MG63 (cell line): ENCODE measurements at regions not wholly inside any gene's neighbourhood (a gene's known extent, or its start where the extent isn't known, plus 50 kb on each side); places are given as distances from the start of the nearest gene placed in this dataset.

Experiments
- DNase-seq: peaks from one replicate; pipeline ENCODE4 v3.0.0-alpha.2; 2020
- H3K27me3 ChIP-seq: fragments of 250-450 bp; sonication (Bioruptor Pico); 2 replicates; pipeline ENCODE4 v1.5.1; 2020; ENCODE audit warnings: mild to moderate bottlenecking, moderate library complexity
- H3K36me3 ChIP-seq: fragments of 250-450 bp; sonication (Bioruptor Pico); 2 replicates; pipeline ENCODE4 v1.5.1; 2020; ENCODE audit warnings: mild to moderate bottlenecking, moderate library complexity
- H3K4me3 ChIP-seq: fragments of 250-450 bp; sonication (Bioruptor Pico); 2 replicates; pipeline ENCODE4 v1.5.1; 2020; ENCODE audit warnings: mild to moderate bottlenecking, moderate library complexity
- H3K9me3 ChIP-seq: fragments of 250-450 bp; sonication (Bioruptor Pico); 2 replicates; pipeline ENCODE4 v1.5.1; 2020; ENCODE audit warnings: mild to moderate bottlenecking, moderate library complexity

- Histone ChIP-seq H3K4me3 (no peak overlapping the region), H3K27me3 (peaks cover 2% of the 10 kb centered on the region; the same call in 1 of the 2 replicates), H3K36me3 (no peaks in the 10 kb centered on the region), H3K9me3 (no peaks in the 10 kb centered on the region)
- no peak for DNase-seq
These were observed 297.9 kb upstream of the SIX2 start for GRCh38 chr2:45307147-45307546.

- peaks cover 2% of the 10 kb centered on the region; the same call in 1 of the 2 replicates for H3K27me3 ChIP-seq
- no peaks in the 10 kb centered on the region for H3K36me3 ChIP-seq
- no peak overlapping the region for H3K4me3 ChIP-seq
- DNase-seq, result no peak
- H3K9me3 ChIP-seq, result no peaks in the 10 kb centered on the region
These were observed 296.3 kb upstream of the SIX2 start for GRCh38 chr2:45305599-45305998.

- H3K4me3 ChIP-seq, result no peak overlapping the region
- no peak for DNase-seq
- H3K36me3 ChIP-seq, result no peaks in the 10 kb centered on the region
- H3K9me3 ChIP-seq, result no peaks in the 10 kb centered on the region
- peaks cover 2% of the 10 kb centered on the region; the same call in 1 of the 2 replicates for H3K27me3 ChIP-seq
These were observed 294.4 kb upstream of the SIX2 start for GRCh38 chr2:45303417-45304202.

- no peaks in the 10 kb centered on the region for H3K9me3 ChIP-seq
- peaks cover 2% of the 10 kb centered on the region; the same call in 1 of the 2 replicates for H3K27me3 ChIP-seq
- no peaks in the 10 kb centered on the region for H3K36me3 ChIP-seq
- no peak for DNase-seq
- H3K4me3 ChIP-seq, result no peak overlapping the region
These were observed 292.3 kb upstream of the SIX2 start for GRCh38 chr2:45301307-45302277.

GRCh38 chr2:45300026-45300750 is 290.9 kb upstream of the SIX2 start:
- H3K4me3 ChIP-seq, result no peak overlapping the region
- DNase-seq, result no peak
- H3K9me3 ChIP-seq, result no peaks in the 10 kb centered on the region
- H3K27me3 ChIP-seq, result peaks cover 2% of the 10 kb centered on the region; the same call in 1 of the 2 replicates
- H3K36me3 ChIP-seq, result no peaks in the 10 kb centered on the region

- H3K4me3 ChIP-seq, result no peak overlapping the region
- H3K36me3 ChIP-seq, result no peaks in the 10 kb centered on the region
- no peak for DNase-seq
- no peaks in the 10 kb centered on the region; the same call in 1 of the 2 replicates for H3K27me3 ChIP-seq
- H3K9me3 ChIP-seq, result no peaks in the 10 kb centered on the region
These were observed 290.1 kb upstream of the SIX2 start for GRCh38 chr2:45299361-45299760.

- Histone ChIP-seq H3K4me3 (no peak overlapping the region), H3K9me3 (no peaks in the 10 kb centered on the region), H3K27me3 (no peaks in the 10 kb centered on the region), H3K36me3 (no peaks in the 10 kb centered on the region)
- no peak for DNase-seq
These were observed 283.9 kb upstream of the SIX2 start for GRCh38 chr2:45293182-45293581.

- no peak overlapping the region for H3K4me3 ChIP-seq
- H3K27me3 ChIP-seq, result no peaks in the 10 kb centered on the region
- no peaks in the 10 kb centered on the region for H3K9me3 ChIP-seq
- no peaks in the 10 kb centered on the region for H3K36me3 ChIP-seq
- DNase-seq, result no peak
These were observed 282.0 kb upstream of the SIX2 start for GRCh38 chr2:45291296-45291701.

GRCh38 chr2:45289997-45290709 is 280.9 kb upstream of the SIX2 start:
- Histone ChIP-seq H3K9me3 (no peaks in the 10 kb centered on the region), H3K4me3 (no peak overlapping the region), H3K27me3 (no peaks in the 10 kb centered on the region), H3K36me3 (no peaks in the 10 kb centered on the region)
- no peak for DNase-seq

- no peaks in the 10 kb centered on the region; the same call in 1 of the 2 replicates for H3K9me3 ChIP-seq
- H3K36me3 ChIP-seq, result no peaks in the 10 kb centered on the region
- H3K4me3 ChIP-seq, result no peak overlapping the region
- no peak for DNase-seq
- no peaks in the 10 kb centered on the region for H3K27me3 ChIP-seq
These were observed 279.5 kb upstream of the SIX2 start for GRCh38 chr2:45288532-45289417.

- DNase-seq, result no peak
- H3K9me3 ChIP-seq, result no peaks in the 10 kb centered on the region; the same call in 1 of the 2 replicates
These were observed 277.8 kb upstream of the SIX2 start for GRCh38 chr2:45287045-45287444.

GRCh38 chr2:45285771-45286390 is 276.6 kb upstream of the SIX2 start:
- Histone ChIP-seq H3K4me3 (no peak overlapping the region), H3K36me3 (no peaks in the 10 kb centered on the region), H3K27me3 (no peaks in the 10 kb centered on the region), H3K9me3 (no peaks in the 10 kb centered on the region; the same call in 1 of the 2 replicates)
- DNase-seq, result no peak

More at GRCh38 chr2:45287045-45287444, 277.8 kb upstream of the SIX2 start:
- H3K36me3 ChIP-seq, result no peaks in the 10 kb centered on the region
- no peaks in the 10 kb centered on the region for H3K27me3 ChIP-seq
- H3K4me3 ChIP-seq, result no peak overlapping the region

- H3K27me3 ChIP-seq, result no peaks in the 10 kb centered on the region
- no peaks in the 10 kb centered on the region for H3K36me3 ChIP-seq
- DNase-seq, result no peak
- H3K9me3 ChIP-seq, result no peaks in the 10 kb centered on the region; the same call in 1 of the 2 replicates
- H3K4me3 ChIP-seq, result no peak overlapping the region
These were observed 276.1 kb upstream of the SIX2 start for GRCh38 chr2:45285311-45285710.

GRCh38 chr2:45284621-45284995 is 275.4 kb upstream of the SIX2 start:
- Histone ChIP-seq H3K9me3 (no peaks in the 10 kb centered on the region; the same call in 1 of the 2 replicates), H3K36me3 (no peaks in the 10 kb centered on the region), H3K27me3 (no peaks in the 10 kb centered on the region), H3K4me3 (no peak overlapping the region)
- DNase-seq, result no peak
